ENCODE measurements at regions not wholly inside any gene's neighbourhood (a gene's known extent, or its start where the extent isn't known, plus 50 kb on each side); places are given as distances from the start of the nearest gene placed in this dataset.

- peak; percentile 8 for DNase-seq
These were observed 169.6 kb upstream of the GATB start for GRCh38 chr4:151930372-151930771.

GRCh38 chr4:151928112-151928511 lies 167.3 kb upstream of the GATB start:
- DNase-seq, result no peak

- DNase-seq, result no peak
These were observed 162.0 kb upstream of the GATB start for GRCh38 chr4:151922811-151923210.

GRCh38 chr4:151922306-151922705 lies 161.5 kb upstream of the GATB start:
- DNase-seq, result no peak

- no peak for DNase-seq
These were observed 161.0 kb upstream of the GATB start for GRCh38 chr4:151921811-151922210.

- no peak for DNase-seq
These were observed 160.6 kb upstream of the GATB start for GRCh38 chr4:151921386-151921785.

- DNase-seq, result no peak
These were observed 156.4 kb upstream of the GATB start for GRCh38 chr4:151917145-151917734.

- DNase-seq, result no peak
These were observed 151.8 kb upstream of the GATB start for GRCh38 chr4:151912632-151913031.

- DNase-seq, result no peak
These were observed 151.2 kb upstream of the GATB start for GRCh38 chr4:151911970-151912369.

- no peak for DNase-seq
These were observed 148.1 kb upstream of the GATB start for GRCh38 chr4:151908734-151909497.

GRCh38 chr4:151908201-151908600 lies 147.4 kb upstream of the GATB start:
- no peak for DNase-seq

- DNase-seq, result no peak
These were observed 145.6 kb upstream of the GATB start for GRCh38 chr4:151906438-151906837.

- DNase-seq, result no peak
These were observed 144.4 kb upstream of the GATB start for GRCh38 chr4:151905197-151905596.

GRCh38 chr4:151901631-151902030 lies 140.8 kb upstream of the GATB start:
- DNase-seq, result no peak

- no peak for DNase-seq
These were observed 136.1 kb upstream of the GATB start for GRCh38 chr4:151896880-151897279.

GRCh38 chr4:151895671-151896070 lies 134.9 kb upstream of the GATB start:
- DNase-seq, result no peak

GRCh38 chr4:151894246-151894645 lies 133.4 kb upstream of the GATB start:
- no peak for DNase-seq

GRCh38 chr4:151888367-151888866 lies 127.6 kb upstream of the GATB start:
- no peak for DNase-seq

- no peak for DNase-seq
These were observed 127.0 kb upstream of the GATB start for GRCh38 chr4:151887816-151888180.

- no peak for DNase-seq
These were observed 126.4 kb upstream of the GATB start for GRCh38 chr4:151887031-151887815.

GRCh38 chr4:151885123-151885522 lies 124.3 kb upstream of the GATB start:
- no peak for DNase-seq

- DNase-seq, result no peak
These were observed 122.9 kb upstream of the GATB start for GRCh38 chr4:151883747-151884146.

- DNase-seq, result no peak
These were observed 121.4 kb upstream of the GATB start for GRCh38 chr4:151882072-151882803.

Data from NCI-H146 (cell line).